DMS53 treated with DMSO at 0.1 percent for 48 hours (cell line): ENCODE measurements at regions not wholly inside any gene's neighbourhood (a gene's known extent, or its start where the extent isn't known, plus 50 kb on each side); places are given as distances from the start of the nearest gene placed in this dataset.

ENCODE experiments used
- DNase-seq: peaks from one replicate; lab custom pipeline; 2025; ENCODE audit not compliant: unreplicated experiment; lab: John Stamatoyannopoulos, UW

- no peak for DNase-seq
These were observed 726.6 kb upstream of the POU3F2 start for GRCh38 chr6:98107801-98108200.

- no peak for DNase-seq
These were observed 717.9 kb upstream of the POU3F2 start for GRCh38 chr6:98116455-98116854.

- no peak for DNase-seq
These were observed 717.3 kb upstream of the POU3F2 start for GRCh38 chr6:98117068-98117467.

- DNase-seq: no peak
These were observed 715.9 kb upstream of the POU3F2 start for GRCh38 chr6:98118397-98119045.

- DNase-seq: no peak
These were observed 710.2 kb upstream of the POU3F2 start for GRCh38 chr6:98124171-98124570.

- DNase-seq: no peak
These were observed 702.9 kb upstream of the POU3F2 start for GRCh38 chr6:98131290-98131990.

- no peak for DNase-seq
These were observed 698.0 kb upstream of the POU3F2 start for GRCh38 chr6:98136333-98136732.

GRCh38 chr6:98137391-98137790 lies 697.0 kb upstream of the POU3F2 start:
- no peak for DNase-seq

- DNase-seq: no peak
These were observed 691.5 kb upstream of the POU3F2 start for GRCh38 chr6:98142839-98143238.

GRCh38 chr6:98146656-98147055 lies 687.7 kb upstream of the POU3F2 start:
- no peak for DNase-seq

- DNase-seq: no peak
These were observed 677.8 kb upstream of the POU3F2 start for GRCh38 chr6:98156580-98156979.

GRCh38 chr6:98179606-98180005 lies 654.8 kb upstream of the POU3F2 start:
- no peak for DNase-seq

GRCh38 chr6:98200084-98200483 lies 634.3 kb upstream of the POU3F2 start:
- DNase-seq: no peak

GRCh38 chr6:98203170-98203806 lies 631.1 kb upstream of the POU3F2 start:
- DNase-seq: no peak

- no peak for DNase-seq
These were observed 621.9 kb upstream of the POU3F2 start for GRCh38 chr6:98212468-98212867.

GRCh38 chr6:98215531-98215930 lies 618.8 kb upstream of the POU3F2 start:
- DNase-seq: no peak

GRCh38 chr6:98230250-98230649 lies 604.1 kb upstream of the POU3F2 start:
- no peak for DNase-seq

GRCh38 chr6:98239057-98239456 lies 595.3 kb upstream of the POU3F2 start:
- no peak for DNase-seq

GRCh38 chr6:98241630-98242029 lies 592.7 kb upstream of the POU3F2 start:
- no peak for DNase-seq

GRCh38 chr6:98254624-98255023 lies 579.8 kb upstream of the POU3F2 start:
- DNase-seq: no peak

GRCh38 chr6:98260382-98260781 lies 574.0 kb upstream of the POU3F2 start:
- DNase-seq: no peak

GRCh38 chr6:98272060-98272459 lies 562.3 kb upstream of the POU3F2 start:
- DNase-seq: no peak
